CD4-positive, alpha-beta T cell treated with Interleukin-15 for 4 hours (primary cell): ENCODE measurements at regions not wholly inside any gene's neighbourhood (a gene's known extent, or its start where the extent isn't known, plus 50 kb on each side); places are given as distances from the start of the nearest gene placed in this dataset.

Source experiments
- DNase-seq: peaks from one replicate; pipeline ENCODE4 v3.0.0-alpha.2; 2020; ENCODE audit warnings: low spot score

DNA sequence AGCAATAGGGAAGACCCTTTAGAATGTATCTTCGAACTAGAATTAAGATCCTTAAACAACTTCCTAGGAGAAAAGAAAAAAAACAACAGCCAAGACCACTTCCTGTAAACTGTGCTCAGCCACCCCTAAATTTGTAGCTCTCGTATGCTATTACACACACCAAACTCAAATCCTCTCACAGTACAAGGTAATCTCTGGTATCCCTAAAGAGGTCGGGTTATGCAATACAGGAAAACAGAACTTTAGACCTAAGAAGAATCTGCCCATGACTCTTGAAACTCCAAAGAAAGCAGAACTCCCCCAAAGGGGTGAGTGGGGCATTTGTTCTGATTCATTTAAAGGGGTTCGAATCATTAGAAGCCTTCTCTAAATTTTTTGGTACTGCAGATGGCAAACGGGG is 170.9 kb upstream of the CASK start:
- no peak for DNase-seq

DNA sequence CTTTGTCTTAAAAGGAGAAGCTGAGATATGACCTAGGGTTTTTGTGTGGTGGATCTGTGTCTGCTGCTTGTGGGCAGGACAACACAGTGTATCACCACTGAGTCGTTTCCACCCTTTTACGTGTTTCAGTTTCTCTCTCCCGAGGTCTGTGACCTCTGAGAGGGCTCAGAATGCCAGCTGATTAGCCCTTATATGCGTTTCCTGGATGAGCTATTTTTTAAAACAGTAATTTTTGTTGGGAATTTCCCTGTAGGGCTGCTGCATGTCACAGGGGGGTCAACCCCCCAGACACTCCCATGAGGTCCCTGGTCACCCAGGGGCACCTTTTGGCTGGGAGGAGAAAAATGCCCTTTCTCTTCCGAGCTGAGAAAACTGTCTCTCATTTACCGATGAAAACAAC is 170.4 kb upstream of the CASK start:
- no peak for DNase-seq

DNA sequence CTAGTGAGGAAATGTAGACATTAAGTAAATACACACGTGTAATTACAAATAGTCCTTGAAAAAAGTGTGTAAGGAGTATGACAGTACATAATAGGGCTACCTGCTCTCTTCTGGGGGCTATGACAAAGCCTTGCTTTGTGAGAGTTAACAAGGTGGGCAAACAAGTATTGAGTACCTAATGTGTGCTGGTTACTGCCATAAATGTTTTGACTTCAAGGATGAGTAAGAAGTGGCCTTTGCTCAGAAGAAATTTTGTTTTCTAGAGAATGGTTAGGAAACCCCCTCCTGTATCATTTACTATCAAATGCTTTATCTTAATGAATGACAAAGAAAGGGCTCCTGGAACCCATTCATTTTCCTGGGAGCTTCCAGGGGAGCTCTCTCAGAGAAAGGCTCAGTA is 167.0 kb upstream of the CASK start:
- DNase-seq, result no peak

DNA sequence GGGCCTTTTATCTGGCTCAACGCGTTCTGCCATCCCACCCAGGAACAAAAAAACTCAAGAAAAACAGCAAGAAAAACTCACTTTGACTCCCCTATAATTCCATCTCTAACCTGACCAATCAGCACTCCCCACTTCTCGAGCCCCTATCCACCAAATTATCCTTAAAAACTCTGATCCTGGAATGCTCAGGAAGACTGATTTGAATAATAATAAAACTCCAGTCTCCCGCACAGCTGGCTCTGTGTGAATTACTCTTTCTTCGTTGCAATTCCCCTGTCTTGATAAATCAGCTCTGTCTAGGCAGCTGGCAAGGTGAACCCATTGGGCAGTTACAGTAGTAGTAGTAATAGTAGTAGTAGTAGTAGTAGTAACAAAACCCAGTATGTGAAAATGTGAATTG is 165.7 kb upstream of the CASK start:
- DNase-seq, result no peak

DNA sequence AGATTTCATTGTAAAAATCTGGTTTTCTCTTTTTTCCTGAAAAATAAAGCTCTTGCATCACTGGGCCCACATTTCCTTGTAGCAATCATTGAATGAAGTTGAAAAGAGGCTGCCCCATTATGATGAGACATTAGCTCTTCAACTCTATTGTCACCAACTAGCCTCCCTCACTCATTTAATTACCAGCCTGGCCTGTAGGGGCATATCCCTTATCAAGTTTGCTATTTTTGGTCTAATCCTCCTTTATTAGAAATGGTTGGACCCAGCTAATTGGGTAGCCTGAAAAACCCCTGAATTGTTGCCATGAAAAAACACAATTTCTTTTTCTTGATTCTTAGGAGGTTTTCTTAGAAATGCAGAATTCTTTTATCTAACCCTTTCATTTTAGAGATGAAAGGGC is 164.6 kb upstream of the CASK start:
- DNase-seq, result no peak

DNA sequence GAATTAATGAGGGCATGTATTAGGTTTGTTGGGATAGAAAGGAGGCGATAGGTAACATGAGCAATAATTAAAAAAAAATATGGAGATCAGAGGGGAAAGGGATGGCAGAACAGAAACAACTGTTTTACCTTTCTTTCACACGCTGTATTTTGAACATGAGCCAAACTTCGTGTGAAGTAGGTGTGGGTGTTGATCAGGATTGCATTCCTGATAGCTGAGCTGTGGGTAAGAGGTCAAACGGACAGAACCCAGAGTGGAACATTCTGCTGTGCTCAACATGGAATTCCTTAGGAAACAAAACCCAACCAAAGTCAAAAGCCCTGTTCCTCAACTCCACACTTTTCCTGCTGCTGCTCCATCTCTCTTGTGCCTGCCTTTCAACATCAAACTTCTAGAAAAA is 162.5 kb upstream of the CASK start:
- no peak for DNase-seq

DNA sequence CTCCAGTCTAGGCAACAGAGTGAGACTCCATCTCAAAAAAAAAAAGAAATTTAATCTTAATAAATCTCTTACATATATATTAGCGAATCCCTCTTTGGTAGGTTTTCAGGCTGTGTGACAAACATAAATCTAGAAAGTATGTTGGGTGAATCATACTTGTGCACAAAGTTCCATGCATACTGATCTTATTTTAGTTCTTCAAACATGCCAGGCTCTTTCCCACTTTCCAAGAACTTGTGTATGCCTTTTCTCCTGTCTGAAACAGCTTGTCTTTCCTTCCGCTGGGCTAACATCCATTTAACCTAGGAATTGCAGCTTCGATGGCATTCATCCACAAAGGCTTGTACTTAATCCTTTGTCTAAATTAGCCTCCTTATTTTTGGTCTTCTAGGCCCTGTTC is 156.6 kb upstream of the CASK start:
- DNase-seq, result no peak

DNA sequence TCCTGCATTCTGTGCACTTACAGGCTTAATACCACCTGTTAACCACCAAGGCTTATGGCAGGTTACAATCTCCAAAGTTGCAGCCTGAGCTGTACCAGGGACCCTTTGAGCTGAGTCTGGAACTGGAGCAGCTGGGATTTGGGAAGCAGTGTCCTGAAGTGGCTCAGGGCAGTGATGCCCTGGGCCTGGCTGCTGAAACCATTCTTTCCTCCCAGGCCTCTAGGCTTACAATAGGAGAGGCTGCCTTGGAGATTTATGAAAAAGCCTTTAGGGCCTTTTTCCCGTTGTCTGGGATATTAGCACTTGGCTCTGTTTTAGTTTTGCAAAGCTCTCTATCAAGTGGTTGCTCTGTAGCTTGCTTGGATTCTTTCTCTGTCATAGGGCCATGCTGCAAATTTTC is 154.3 kb upstream of the CASK start:
- no peak for DNase-seq

DNA sequence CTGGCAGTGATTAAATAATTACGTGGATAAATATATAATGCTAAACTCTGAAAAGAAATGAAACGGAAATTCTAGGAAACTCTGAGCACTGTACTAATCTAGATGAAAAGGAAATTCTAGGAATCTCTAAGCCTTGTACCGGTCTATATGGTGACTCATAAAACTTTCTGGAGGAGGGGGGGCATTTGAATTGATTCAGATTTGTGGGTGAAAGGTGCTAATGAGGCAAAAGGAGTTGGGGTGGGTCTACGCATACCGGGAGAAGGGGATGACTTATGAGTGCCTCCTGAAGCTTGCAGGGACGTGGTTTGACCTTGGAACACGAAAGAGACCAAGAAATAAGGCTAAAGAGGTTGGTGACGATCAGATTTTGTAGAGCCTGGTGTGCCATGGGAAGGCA is 151.7 kb upstream of the CASK start:
- DNase-seq, result peak; percentile 25

DNA sequence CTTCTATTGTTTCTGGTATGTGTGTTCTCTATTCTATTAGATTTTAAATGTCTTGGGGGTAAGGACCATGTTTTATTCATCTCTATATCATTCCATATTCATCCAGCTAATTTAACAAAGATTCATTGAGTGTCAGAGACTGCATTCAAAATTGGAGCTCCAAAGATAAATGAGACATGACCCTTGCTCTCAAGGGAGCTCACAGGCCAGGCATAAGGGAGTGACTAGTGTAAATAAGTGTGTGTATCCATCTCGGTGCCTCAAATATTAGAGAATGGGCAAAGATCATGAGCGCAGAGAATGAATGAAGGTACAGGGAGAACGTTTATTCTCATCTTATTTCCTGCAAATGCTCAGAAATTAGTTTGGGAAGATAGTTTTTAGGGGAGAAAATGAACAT is 150.1 kb upstream of the CASK start:
- no peak for DNase-seq

DNA sequence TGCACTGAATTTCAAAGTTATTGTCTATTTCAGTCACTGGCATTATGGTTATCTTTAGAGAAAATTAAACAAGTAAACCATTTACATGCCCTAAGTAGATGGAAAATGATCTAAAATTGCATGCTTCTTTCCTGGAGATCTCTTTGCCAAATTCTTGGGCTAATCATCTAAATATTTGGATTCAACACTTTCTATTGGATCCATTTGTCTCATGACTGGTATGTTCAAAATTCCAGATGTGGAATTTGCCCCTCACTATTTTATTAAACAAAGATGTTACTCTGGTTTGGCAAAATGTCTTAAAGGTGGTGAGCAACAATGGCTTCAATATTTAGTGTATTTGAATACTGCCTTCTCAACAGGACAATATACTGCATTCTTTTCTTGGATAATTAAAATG is 147.5 kb upstream of the CASK start:
- no peak for DNase-seq

DNA sequence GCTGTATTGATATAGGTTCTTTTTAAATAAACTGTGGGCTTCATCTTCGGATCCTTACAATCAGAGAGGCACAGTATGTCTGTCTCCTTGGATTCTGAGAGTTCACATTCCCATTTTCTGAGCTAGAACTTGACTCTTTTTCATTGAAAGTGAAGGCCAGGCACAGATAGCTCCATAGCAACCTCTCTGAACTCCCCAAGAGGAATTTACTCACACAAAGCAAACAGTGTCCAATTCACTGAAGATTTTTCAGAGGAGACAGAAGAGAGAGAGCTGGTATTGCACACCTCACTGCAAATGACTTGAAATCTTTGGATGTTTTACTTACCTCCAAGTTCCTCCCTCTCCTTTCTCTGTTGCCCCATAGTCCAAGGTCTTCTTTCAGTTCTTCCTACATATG is 130.9 kb upstream of the CASK start:
- no peak for DNase-seq

DNA sequence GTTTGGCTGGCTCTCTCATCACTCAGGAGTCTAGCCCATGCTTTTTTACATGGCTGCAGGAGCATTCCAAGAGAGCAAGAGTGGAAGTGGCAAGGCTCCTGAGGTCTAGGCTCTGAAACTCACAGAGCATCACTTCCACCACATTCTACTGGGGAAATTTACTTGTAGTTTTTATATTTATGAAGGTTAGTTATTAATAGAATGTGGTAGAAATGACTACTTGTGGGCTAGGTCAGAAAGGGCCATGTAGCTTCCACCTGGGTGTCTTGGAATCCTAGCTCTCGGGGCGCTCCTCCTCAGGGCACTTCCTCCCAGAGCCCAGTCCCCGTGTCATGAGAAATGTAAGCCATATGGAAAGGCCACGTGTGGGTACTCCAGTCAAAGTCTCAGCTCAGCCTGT is 127.0 kb upstream of the CASK start:
- DNase-seq, result no peak

DNA sequence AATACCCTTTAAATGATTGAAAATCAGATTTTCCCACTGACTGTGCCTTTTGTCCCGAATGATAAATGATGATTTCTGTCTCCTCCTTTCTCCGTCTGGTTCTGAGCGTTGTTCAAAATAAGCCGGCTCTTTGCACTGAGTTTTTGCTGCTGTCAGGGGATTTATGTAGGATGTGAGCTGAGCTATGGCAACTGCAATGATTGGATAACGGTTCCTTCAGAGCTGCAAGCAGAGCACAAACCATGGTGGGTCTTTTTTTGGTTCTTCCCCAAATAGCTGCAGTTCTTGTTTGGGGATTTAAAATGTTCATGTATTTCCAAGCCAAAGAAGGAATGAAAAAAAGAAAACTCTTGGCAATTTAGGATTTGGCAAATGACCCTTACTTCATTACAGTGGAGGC is 124.5 kb upstream of the CASK start:
- DNase-seq, result no peak

DNA sequence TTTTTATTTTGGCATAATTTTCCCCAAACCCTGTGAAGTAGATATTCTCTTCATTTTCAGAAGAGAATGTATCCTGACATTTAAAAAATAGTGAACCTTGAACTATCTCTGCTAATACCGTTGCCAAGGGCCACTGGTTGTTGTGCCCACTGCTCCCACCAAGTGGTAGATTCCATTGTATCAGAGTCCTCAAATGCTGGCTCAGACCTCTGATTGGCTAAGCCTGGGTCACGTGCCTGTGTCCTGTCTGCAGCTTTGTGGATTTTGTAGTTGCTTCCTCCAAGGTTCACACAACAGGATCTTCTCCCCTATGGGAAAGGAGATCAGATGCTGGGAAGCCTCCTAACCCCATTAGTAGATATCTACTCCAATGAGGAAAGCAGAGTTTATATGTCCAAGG is 104.8 kb upstream of the CASK start:
- no peak for DNase-seq

DNA sequence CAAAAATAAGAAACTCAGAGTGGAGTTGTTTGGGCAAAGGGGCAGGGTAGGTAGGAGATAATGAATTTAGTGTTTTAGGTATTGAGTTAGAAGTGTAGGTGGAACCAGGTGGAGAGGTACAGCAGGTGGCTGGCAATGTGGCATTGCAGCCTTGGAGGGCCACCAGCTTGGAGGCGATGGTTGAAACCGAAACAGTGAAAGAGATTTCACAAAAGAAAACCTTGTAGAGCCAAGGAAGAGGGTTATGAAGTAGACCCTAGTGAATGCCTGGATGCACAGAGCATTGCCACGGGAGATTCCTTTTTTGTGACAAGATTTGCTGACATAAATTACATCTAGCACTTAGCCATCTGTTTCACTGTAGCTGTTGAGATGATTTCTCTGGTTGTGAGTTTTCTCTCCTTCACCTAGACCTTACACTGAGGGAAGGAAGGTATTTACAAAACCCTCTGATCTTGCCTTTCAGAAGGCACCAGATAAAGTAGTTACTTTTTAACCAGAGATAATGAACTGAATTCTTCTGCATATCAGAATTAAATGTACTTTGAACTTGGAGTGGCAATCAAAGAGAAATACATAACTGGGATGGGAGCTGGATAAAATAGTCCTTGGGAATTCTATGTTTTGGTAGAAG is 104.1 kb upstream of the CASK start:
- DNase-seq, result no peak

DNA sequence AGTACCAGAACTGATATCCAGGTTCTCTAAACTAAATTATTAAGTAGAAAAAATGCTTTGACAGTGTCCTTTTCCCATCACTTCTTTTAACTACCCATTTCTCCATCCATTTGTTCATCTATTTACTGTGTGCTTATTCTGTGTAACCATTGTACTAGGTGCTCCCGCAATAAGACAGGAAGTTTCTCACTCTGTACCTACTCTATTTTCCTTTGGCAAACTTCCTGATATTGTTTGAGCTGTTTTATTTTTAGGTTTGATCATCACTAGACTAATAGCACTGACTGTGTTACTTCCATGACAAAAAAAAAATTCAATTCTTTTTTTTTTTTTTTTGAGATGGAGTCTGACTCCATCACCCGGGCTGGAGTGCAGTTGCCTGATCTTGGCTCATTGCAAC is 102.5 kb upstream of the CASK start:
- no peak for DNase-seq

DNA sequence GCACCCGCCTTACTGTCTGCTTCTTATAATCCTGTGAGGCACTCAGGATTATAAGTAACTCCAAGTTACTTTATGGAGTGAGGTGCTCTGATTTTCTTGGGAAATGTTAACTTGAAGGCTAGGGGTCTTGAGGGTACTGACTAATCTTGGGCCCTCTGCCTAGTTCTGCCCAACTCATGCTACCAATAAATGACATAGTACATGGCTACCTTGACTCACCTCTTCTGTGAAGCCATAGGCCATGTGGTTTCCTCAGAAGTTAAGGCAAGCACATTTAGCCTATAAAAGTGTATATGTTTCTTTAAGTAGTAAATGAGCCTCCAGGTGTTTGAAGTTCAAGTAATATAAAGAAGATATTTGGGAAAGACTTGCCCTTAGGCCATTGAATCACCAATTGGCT is 99.8 kb upstream of the CASK start:
- no peak for DNase-seq

DNA sequence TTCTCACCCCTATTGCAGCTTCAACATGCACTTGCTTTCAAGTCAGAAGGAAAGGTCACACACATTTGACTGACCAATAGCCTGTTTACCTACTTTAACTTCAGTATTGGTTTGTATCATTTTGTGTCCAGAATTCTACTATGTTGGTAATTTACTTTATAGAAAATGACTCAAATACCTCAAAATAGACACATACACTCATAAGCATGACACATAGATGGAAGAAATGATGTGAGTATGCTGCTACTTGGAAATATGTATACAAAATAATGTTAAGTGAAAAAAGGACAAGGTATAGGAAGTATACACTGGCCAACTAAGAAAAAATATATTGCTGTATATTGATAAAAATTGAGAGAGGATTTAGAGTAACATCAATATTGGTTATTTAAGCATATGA is 98.8 kb upstream of the CASK start:
- no peak for DNase-seq

DNA sequence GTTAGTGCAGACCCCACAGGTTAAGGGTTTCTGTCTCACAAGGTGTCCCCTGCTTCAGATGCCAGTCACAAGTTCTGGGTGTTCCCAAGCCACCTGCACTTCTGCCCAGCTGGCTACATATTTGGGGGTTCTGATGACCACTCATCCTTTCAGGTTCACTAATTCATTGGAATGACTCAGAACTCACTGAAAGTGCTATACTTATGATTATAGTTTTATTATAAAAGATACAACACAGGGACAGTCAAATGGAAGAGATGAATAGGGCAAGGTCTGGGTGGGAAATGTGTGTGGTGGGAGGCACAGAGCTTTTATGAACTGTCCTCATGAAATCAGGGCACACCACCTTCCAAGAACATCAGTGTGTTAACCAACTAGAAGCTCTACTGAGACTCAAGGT is 97.7 kb upstream of the CASK start:
- DNase-seq, result no peak

DNA sequence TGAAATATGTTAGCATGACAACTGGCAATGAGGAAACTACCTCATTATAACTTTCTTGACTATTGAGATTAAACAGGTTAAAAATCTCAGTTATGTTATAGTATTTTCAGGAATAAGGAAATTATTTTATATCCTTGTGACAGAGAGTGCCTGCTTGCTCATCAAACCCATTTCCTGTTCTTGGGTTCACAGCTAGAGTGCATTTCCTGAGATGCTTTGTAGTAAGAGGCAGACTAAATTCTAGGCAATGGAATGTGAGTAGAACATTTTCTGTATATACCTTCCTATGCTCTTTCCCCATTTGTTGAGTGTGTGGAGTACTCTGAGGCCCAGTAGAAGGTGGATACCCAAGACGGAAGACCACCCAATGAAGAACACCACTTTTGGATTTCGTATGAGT is 96.9 kb upstream of the CASK start:
- DNase-seq, result peak; percentile 1

DNA sequence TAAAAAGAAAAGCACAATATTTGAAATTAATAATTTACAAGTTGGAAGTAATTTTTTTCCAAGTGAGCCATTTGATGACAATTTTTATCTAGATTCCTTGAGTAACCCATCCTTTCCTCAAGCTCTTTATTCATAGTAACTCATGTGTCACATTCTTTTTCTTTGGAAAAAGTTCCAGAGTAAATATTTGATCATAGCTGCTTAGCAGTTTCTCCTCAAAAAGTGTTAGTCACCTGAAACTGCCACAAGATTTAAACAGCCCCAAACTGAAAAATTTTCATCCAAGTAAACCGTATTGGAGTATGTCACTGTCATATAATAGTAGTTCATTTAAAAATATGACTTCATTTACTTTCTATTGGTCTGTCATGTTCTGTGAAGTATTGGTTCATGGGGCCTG is 94.6 kb upstream of the CASK start:
- no peak for DNase-seq

DNA sequence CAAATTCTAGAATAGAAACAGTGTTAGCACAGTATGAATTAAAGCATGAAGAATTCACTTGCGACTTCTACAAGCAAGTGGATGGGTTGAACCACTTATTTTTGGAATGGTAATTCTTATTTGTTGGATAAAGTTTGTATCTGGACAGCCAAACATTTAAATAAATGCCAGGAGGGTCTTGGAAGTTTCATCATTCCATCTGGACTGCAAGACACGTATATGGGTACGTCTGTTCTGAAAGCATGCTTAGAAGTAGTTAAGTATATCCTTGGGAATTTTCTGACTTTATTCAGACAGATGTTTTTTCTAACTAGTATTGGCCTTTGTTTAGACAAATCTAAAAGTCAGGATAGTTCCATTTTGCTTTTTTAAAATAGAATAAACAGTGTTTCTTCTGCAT is 77.5 kb upstream of the CASK start:
- no peak for DNase-seq

DNA sequence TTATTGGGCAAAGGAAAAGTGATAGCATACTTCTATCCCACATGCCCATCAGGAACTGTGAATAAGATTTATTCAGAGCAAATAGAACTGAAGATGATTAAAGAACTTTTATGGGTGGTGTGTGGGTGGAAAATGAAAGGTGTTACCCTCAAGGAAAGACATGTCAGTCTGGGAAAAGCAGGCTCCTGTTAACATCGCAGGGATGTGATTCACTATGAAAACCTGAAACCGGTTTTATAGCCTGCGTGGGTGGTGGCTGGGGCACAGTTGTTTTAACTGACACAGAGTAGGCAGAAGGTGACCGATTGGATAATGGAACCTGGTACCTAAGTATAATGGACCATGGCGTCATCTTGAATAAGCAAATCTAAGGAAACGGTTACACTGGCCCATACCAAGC is 61.3 kb upstream of the CASK start:
- DNase-seq, result no peak

DNA sequence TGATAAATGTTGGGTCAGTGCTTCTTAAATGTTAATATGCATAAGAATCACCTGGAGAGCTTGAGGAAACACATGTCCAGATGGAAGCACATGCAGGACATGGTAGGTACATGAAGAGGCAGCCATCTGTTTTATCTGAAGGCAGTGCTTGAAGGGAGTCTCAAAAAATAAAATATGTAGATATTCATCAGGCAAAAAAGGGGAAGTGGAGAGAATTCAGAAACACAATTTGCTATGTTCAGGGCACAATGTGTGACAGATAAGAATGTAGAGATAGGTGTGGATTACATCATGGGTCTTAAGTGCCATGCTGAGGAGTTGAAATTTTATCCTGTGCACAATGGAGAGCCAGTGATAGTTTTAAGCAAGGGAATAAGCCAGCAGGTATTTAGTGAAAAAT is 59.6 kb upstream of the CASK start:
- no peak for DNase-seq
